H1 (cell line): ENCODE measurements at regions not wholly inside any gene's neighbourhood (a gene's known extent, or its start where the extent isn't known, plus 50 kb on each side); places are given as distances from the start of the nearest gene placed in this dataset.

Experiments used
- CTCF ChIA-PET: fragments of 300-600 bp; sonication (Branson Sonifier 250); formaldehyde crosslinking; loops from one replicate; lab custom pipeline; 2021; ENCODE audit not compliant: partially characterized antibody; lab: Charles Lee
- POLR2A ChIA-PET: fragments of 300-600 bp; sonication (Branson Sonifier 250); formaldehyde crosslinking; loops from one replicate; lab custom pipeline; 2021; ENCODE audit warnings: inconsistent platforms; ENCODE audit not compliant: partially characterized antibody; lab: Charles Lee
- DNase-seq, 2 experiments: peaks; one replicate each; pipeline versions ENCODE4 v3.0.0 to v3.0.0-alpha.2; 2010 to 2022; ENCODE audit warnings: low spot score in 2 of 2, low read depth in 1 of 2, mixed read lengths in 1 of 2
- FAIRE-seq: peaks from 2 replicates; lab custom pipeline; 2011; peaks lifted over from hg19 to GRCh38; lab: Jason Lieb, UNC
- H2AFZ ChIP-seq: 2 replicates; pipeline ENCODE4 v1.8.1; 2012; ENCODE audit warnings: low read length, inconsistent platforms
- H2AK5ac ChIP-seq: 2 replicates; pipeline ENCODE4 v1.6.1; 2013; ENCODE audit warnings: low read depth, low read length
- H2BK120ac ChIP-seq: replicated peaks from 2 replicates; pipeline ENCODE3; 2013; ENCODE audit warnings: low read depth, low read length, inconsistent platforms
- H2BK12ac ChIP-seq: 2 replicates; pipeline ENCODE4 v1.6.1; 2013; ENCODE audit warnings: low read depth, low read length
- H2BK15ac ChIP-seq: 2 replicates; pipeline ENCODE4 v1.6.1; 2013; ENCODE audit warnings: low read length
- H2BK20ac ChIP-seq: 2 replicates; pipeline ENCODE4 v1.6.1; 2013; ENCODE audit warnings: low read length
- H2BK5ac ChIP-seq: 2 replicates; pipeline ENCODE4 v1.6.1; 2013; ENCODE audit warnings: low read depth, low read length
- H3K14ac ChIP-seq: 2 replicates; pipeline ENCODE4 v1.6.1; 2013; ENCODE audit warnings: inconsistent platforms; ENCODE audit not compliant: insufficient read length
- H3K18ac ChIP-seq: 2 replicates; pipeline ENCODE4 v1.6.1; 2013; ENCODE audit warnings: low read length; ENCODE audit errors: extremely low read depth
- H3K23ac ChIP-seq: 2 replicates; pipeline ENCODE4 v1.6.1; 2013; ENCODE audit warnings: inconsistent platforms; ENCODE audit not compliant: insufficient read length
- H3K23me2 ChIP-seq: 2 replicates; pipeline ENCODE4 v1.6.1; 2013; ENCODE audit warnings: low read depth, low read length
- H3K27ac ChIP-seq: 2 replicates; pipeline ENCODE4 v1.6.1; 2011; ENCODE audit warnings: low read depth, low read length, inconsistent platforms
- H3K27me3 ChIP-seq, 4 experiments: replicated peaks in 1 of 4; 1 replicate in 1 of 4; 2 replicates in 3 of 4; pipeline versions ENCODE4 v1.6.1 to v1.8.1; 2011 to 2013; ENCODE audit warnings: low read length in 3 of 4, mild to moderate bottlenecking in 3 of 4, inconsistent platforms in 2 of 4, mixed read lengths in 2 of 4, moderate library complexity in 1 of 4; ENCODE audit not compliant: control insufficient read depth in 3 of 4, insufficient read depth in 3 of 4; ENCODE audit errors: extremely low read depth in 1 of 4
- H3K36me3 ChIP-seq, 4 experiments: 2 replicates each; pipeline versions ENCODE4 v1.6.1 to v1.8.1; 2011 to 2013; ENCODE audit warnings: mild to moderate bottlenecking in 4 of 4, low read length in 3 of 4, moderate library complexity in 2 of 4, control low read depth in 1 of 4, inconsistent platforms in 1 of 4; ENCODE audit not compliant: insufficient read depth in 4 of 4, control insufficient read depth in 2 of 4
- H3K4ac ChIP-seq: replicated peaks from 2 replicates; pipeline ENCODE3; 2013; ENCODE audit warnings: low read length, low read depth, mixed read lengths, inconsistent platforms; ENCODE audit not compliant: insufficient read length
- H3K4me1 ChIP-seq, 4 experiments: replicated peaks in 1 of 4; 1 replicate in 1 of 4; 2 replicates in 3 of 4; pipeline versions ENCODE4 v1.6.1 to v1.8.1; 2011 to 2013; ENCODE audit warnings: low read length in 3 of 4, inconsistent platforms in 2 of 4, mixed read lengths in 1 of 4; ENCODE audit not compliant: insufficient read depth in 4 of 4, control insufficient read depth in 3 of 4
- H3K4me2 ChIP-seq, 2 experiments: 2 replicates each; pipeline versions ENCODE4 v1.6.1 to v1.8.1; 2011 to 2013; ENCODE audit warnings: low read depth in 2 of 2, low read length in 2 of 2, control low read depth in 1 of 2, inconsistent platforms in 1 of 2, mild to moderate bottlenecking in 1 of 2; ENCODE audit not compliant: insufficient read depth in 1 of 2
- H3K4me3 ChIP-seq, 4 experiments: fragments of 200-600, 300-600 bp in 1 of 4; sonication (generic), shearing (Covaris generic), sonication (Bioruptor Twin) in 1 of 4; 2 replicates each; pipeline versions ENCODE4 v1.5.1 to v1.8.1; 2011 to 2016; ENCODE audit warnings: low read length in 4 of 4, low read depth in 3 of 4, control low read depth in 2 of 4, inconsistent platforms in 2 of 4, mild to moderate bottlenecking in 2 of 4, mixed read lengths in 1 of 4, moderate library complexity in 1 of 4; ENCODE audit not compliant: insufficient read depth in 2 of 4; ENCODE audit errors: extremely low read depth in 1 of 4
- H3K56ac ChIP-seq: replicated peaks from 2 replicates; pipeline ENCODE3; 2013; ENCODE audit warnings: low read depth, mild to moderate bottlenecking, mixed read lengths, low read length, inconsistent platforms; ENCODE audit not compliant: insufficient read length
- H3K79me1 ChIP-seq: 2 replicates; pipeline ENCODE4 v1.6.1; 2013; ENCODE audit warnings: low read depth, low read length, control low read depth
- H3K79me2 ChIP-seq, 2 experiments: 2 replicates each; pipeline versions ENCODE4 v1.6.1 to v1.8.1; 2012 to 2013; ENCODE audit warnings: low read length in 2 of 2, mild to moderate bottlenecking in 2 of 2, inconsistent platforms in 1 of 2; ENCODE audit not compliant: insufficient read depth in 2 of 2, control insufficient read depth in 1 of 2
- H3K9ac ChIP-seq, 4 experiments: replicated peaks in 1 of 4; 1 replicate in 1 of 4; 2 replicates in 3 of 4; pipeline versions ENCODE4 v1.6.1 to v1.8.1; 2011 to 2013; ENCODE audit warnings: low read depth in 3 of 4, low read length in 3 of 4, control low read depth in 2 of 4, mild to moderate bottlenecking in 2 of 4, moderate library complexity in 2 of 4, inconsistent platforms in 1 of 4; ENCODE audit errors: extremely low read depth in 1 of 4
- H3K9me3 ChIP-seq, 2 experiments: 2 replicates each; pipeline versions ENCODE4 v1.6.1 to v1.8.1; 2012 to 2013; ENCODE audit warnings: mild to moderate bottlenecking in 2 of 2, moderate library complexity in 2 of 2, control low read depth in 1 of 2, inconsistent platforms in 1 of 2, low read depth in 1 of 2, low read length in 1 of 2, mixed read lengths in 1 of 2; ENCODE audit not compliant: insufficient read depth in 2 of 2
- H4K20me1 ChIP-seq, 2 experiments: replicated peaks in 1 of 2; 2 replicates each; pipeline versions ENCODE3 to v1.8.1; 2011 to 2013; ENCODE audit warnings: inconsistent platforms in 2 of 2, low read length in 2 of 2, mild to moderate bottlenecking in 1 of 2; ENCODE audit not compliant: insufficient read depth in 2 of 2, control insufficient read depth in 1 of 2
- H4K5ac ChIP-seq: 2 replicates; pipeline ENCODE4 v1.6.1; 2013; ENCODE audit warnings: low read length, low read depth, mixed read lengths, inconsistent platforms; ENCODE audit not compliant: insufficient read length
- H4K8ac ChIP-seq: 2 replicates; pipeline ENCODE4 v1.8.0; 2013; ENCODE audit warnings: mild to moderate bottlenecking, moderate library complexity, low read length, inconsistent platforms; ENCODE audit not compliant: insufficient read depth; ENCODE audit errors: extremely low read depth
- H4K91ac ChIP-seq: replicated peaks from 2 replicates; pipeline ENCODE3; 2013; ENCODE audit warnings: low read length, mixed read lengths, inconsistent platforms; ENCODE audit not compliant: insufficient read length
- CBX5 ChIP-seq: fragments of 300-800, 300-1000 bp; sonication (generic); IDR thresholded peaks from 2 replicates; pipeline ENCODE4 v1.7.1; 2016; ENCODE audit warnings: antibody characterized with exemption, low read length, low read depth
- NRF1 ChIP-seq: IDR thresholded peaks from 2 replicates; pipeline ENCODE4 v1.6.1; 2011; ENCODE audit warnings: mild to moderate bottlenecking, low read depth, low read length, improper control_type of control experiment
- SIN3A ChIP-seq, 2 experiments: IDR thresholded peaks in 1 of 2; conservative IDR thresholded peaks in 1 of 2; 2 replicates each; pipeline ENCODE4 v1.6.1; 2011 to 2012; ENCODE audit warnings: low read length in 2 of 2, improper control_type of control experiment in 1 of 2, low read depth in 1 of 2, mild to moderate bottlenecking in 1 of 2
- TEAD4 ChIP-seq: IDR thresholded peaks from 2 replicates; pipeline ENCODE4 v1.6.1; 2012; ENCODE audit warnings: low read depth, low read length, inconsistent platforms, mixed read lengths
- WGBS, 2 experiments: shearing (Covaris generic) in 1 of 2; methylation state at CpG; one replicate each; pipeline versions ENCODE4 v1.1.6 to v1.1.7; 2013 to 2015; ENCODE audit warnings: low lambda C conversion rate in 2 of 2, mixed read lengths in 2 of 2, inconsistent platforms in 1 of 2, low coverage in 1 of 2, missing lambda C conversion rate in 1 of 2; ENCODE audit not compliant: insufficient replicate concordance in 2 of 2, insufficient coverage in 1 of 2, insufficient read length in 1 of 2; ENCODE audit errors: extremely low coverage in 1 of 2, missing lambda C conversion rate in 1 of 2; 5-methylcytosine and 5-hydroxymethylcytosine counted together

DNA sequence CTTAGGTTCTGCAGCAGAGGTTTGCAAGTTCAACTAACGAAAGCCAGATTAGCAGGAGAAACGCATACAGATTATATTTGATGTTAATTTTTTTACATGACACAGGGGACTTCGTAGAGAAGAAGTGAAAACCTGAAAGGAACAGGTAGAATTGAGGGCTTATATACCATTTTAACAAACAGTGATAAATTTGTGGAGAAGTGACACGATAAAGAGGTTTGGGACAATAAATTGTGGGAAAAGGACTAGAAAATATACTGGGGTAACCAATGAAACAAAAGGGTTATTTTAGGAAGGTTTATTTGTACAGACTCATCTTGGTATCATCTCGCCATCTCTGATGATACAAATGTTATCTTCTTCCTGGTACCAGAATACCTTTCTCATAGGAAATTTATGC, 452.9 kb downstream of the SETD4 start:
- no peak for TF ChIP-seq SIN3A (conservative IDR thresholded peaks at IDR 0.05 in 1 of 2, IDR thresholded peaks at IDR 0.05 in 1 of 2; ENCODE audit: low read depth in 1 of 2, low read length in 2 of 2)
- no peak for TF ChIP-seq CBX5
- no peak for TF ChIP-seq NRF1
- TF ChIP-seq TEAD4 = no peak
- TF ChIP-seq, all 59 proteins: peak for 0
- H3K4ac ChIP-seq = no peak overlapping the region
- H2BK120ac ChIP-seq = no peak overlapping the region
- no peak overlapping the region for H3K56ac ChIP-seq
- no peak overlapping the region for H4K91ac ChIP-seq
- H2AK5ac ChIP-seq = no peak overlapping the region
- no peak overlapping the region for H3K14ac ChIP-seq
- no peak overlapping the region for H3K23ac ChIP-seq
- no peak for DNase-seq
- ChIA-PET CTCF (no interaction called here), POLR2A (no interaction called here)
- H2BK20ac ChIP-seq = no peak overlapping the region
- no peak overlapping the region for H3K9ac ChIP-seq
- H2BK15ac ChIP-seq = no peak overlapping the region
- H3K27me3 ChIP-seq = no peaks in the 10 kb centered on the region
- H2BK12ac ChIP-seq = no peak overlapping the region
- 83% methylated on average over 5 of the region's 5 CpGs; no CpG with 5 or more reads in 1 of the 2 experiments for WGBS, 2 experiments
- H2BK5ac ChIP-seq = no peak overlapping the region
- H3K18ac ChIP-seq = no peak overlapping the region
- no peaks in the 10 kb centered on the region for H4K20me1 ChIP-seq
- no peak overlapping the region for H3K27ac ChIP-seq
- 0 out of 4 replicates have a peak, but pooled peaks cover 0 to 6% of the 10 kb centered on the region in 2 experiments for H3K9me3 ChIP-seq
- no peak overlapping the region for H2AFZ ChIP-seq
- no peaks in the 10 kb centered on the region for H3K79me1 ChIP-seq
- H4K5ac ChIP-seq = no peak overlapping the region
- FAIRE-seq = no peak
- no peaks in the 10 kb centered on the region for H3K36me3 ChIP-seq
- no peak overlapping the region for H3K4me3 ChIP-seq
- H4K8ac ChIP-seq = no peak overlapping the region
- H3K23me2 ChIP-seq = no peaks in the 10 kb centered on the region
- H3K4me2 ChIP-seq = no peak overlapping the region
- H3K4me1 ChIP-seq = peaks cover 0 to 8% (median 2%) of the 10 kb centered on the region in 4 experiments; a peak in 3 of 7 replicates
- no peaks in the 10 kb centered on the region for H3K79me2 ChIP-seq
